GM19238 (cell line): ENCODE measurements at regions not wholly inside any gene's neighbourhood (a gene's known extent, or its start where the extent isn't known, plus 50 kb on each side); places are given as distances from the start of the nearest gene placed in this dataset.

Experiments used
- DNase-seq: peaks from one replicate; pipeline ENCODE4 v3.0.0; 2011; ENCODE audit warnings: low spot score; ENCODE audit not compliant: insufficient read length

DNA sequence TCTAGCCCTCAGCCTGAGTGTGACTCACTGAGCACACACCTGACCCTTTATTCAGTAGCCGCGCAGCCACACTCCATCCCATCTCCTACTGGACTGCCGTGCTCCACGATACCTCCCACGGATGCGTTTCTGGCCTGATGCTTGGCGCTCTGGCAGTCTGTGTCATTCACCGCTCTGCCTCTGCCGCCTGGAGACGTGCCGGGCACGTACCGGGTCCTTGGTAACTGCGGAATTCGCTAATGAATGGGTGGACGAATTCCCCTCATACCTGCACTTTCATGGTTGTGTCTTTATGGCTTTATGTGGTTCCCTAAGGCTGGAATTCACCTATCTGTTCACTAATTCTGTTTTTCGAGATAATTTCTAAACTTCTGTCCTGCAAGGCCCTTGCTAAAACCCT, 405.7 kb downstream of the QKI start:
- DNase-seq = no peak

DNA sequence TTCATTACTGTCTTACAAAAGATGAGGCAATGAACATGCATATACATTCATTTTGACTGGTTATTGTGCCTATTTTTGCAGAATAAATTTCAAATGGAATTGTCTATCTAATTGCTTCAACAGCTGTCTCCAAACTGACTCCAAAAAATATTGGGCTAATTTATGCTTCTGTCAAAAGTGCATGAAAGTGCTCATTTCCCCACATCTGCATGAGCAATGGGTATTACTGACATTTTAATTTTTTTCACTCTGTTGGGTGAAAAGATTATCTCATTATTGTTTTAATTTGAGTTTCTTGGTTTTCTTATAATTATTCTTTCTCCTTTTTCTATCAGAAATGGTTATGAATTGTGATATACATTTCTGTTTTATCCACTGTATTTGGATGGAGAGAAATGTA, 404.2 kb downstream of the QKI start:
- no peak for DNase-seq

DNA sequence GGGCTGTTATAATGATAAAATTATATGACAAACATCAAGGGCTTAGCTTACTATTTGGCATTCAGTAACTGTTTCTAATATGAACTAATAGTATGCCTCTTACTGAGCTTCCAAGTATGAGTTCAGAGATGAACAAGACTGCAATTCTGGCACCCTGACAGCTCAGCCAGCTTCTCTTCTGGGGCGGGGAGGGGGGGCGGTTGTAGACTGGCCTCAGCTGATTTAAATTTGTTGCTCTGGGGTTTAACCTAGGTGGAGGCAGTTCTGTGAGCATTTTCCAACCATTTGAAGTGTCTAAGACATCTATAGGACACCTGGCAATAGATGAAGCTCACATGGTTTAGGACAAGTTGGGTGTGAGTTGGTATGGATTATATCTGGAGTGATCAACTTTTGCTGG, 401.9 kb downstream of the QKI start:
- DNase-seq = no peak

DNA sequence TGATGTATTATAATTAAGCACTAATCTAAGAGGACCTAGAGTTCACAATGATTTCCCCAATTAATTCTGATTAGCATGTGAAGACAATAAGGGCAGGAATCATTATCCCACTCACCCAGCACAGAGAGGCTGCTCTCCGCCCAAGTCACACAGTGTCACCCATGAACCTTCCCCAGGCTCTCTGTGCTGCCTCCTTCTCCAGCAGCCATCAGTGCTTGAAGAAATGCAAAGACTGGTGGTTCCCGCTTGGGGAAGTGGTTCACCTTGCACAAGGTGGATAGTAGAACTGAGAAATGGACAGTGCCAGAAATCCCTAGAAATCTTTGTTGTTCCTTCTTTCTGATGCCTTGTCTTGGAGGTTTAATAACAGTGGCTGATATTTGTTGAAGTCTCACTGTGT, 401.3 kb downstream of the QKI start:
- DNase-seq = no peak

DNA sequence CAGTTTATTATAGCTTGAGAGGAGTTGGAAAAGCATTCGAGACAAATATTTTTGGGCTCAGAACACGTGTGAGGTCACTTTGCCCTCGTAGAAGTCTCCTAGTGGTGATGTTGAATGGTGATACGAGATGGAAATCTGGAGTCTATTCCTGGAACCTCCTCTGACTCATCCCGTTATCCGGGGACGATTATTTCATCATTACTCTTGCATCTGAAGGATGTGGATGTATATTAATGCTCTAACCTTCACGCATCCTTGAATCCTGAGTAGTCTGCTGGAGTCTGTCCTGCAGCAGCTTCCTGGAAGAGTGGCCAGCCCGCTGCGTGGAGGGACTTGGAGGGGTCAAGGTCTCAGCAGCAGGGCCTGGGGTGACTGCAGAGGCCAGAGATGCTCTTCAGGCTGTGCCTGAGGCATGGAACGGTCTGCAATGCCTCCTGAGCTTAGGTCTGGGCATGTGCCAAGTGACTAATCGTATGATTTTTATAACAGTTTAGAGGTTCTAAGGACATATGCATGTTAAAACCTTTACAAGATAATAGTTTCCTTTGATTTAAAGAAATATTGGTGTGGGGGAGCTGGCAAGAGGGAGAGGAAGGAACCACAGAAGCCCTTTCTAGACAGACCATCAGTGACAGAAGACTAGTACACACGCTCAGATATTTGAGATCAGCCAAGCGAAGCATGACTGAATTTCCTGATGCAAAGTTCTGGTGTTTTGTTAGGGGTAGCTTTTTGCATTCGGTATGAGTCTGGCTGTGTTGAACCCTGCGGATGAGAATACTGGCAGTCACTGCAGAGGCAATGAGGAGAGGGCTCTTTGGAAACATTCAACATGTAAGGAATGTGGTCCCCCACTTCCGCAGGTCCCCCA, 400.2 kb downstream of the QKI start:
- DNase-seq = no peak

DNA sequence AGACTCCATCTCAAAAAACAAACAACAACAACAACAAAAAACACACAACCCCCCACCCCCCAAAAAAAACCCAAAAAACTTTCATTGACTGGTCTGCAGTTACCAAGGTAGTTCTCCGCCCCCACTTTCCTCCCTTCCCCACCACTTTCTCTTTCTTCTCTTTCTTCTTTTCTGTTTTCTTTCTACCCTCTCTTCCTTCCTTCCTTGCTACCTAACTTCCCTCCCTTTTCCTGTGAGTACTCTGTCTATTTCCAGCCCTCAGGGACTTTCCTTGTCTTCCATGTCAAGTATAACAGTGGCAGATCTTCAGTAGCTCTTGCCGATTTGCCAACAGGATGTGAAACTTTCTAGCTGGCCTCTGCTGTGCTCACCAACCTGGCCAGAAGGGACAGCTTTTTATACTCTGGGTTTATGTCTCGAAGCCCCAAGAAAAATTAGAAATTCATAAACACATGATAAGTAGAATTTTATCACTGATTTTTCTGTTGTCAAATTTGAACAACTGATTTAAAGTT, 399.5 kb downstream of the QKI start:
- DNase-seq = no peak

DNA sequence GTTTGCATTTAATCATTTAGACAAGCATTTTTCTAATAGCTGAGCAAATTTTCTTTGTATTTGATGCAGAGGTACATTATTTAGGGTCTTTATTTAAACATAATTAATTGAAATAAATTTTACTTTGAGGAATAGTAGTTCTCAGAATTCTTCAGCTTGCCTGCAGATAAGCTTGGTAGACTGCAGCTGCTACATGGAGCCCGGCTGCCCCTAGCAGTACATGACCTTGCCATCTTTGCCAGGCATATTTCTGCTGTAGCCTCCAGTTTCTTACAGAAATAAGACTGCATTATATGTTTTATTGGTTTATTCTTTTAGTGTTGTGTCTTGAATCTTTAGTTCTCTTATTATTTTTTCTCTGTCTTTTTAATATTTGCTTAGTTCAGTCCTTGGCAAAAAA, 396.8 kb downstream of the QKI start:
- no peak for DNase-seq

DNA sequence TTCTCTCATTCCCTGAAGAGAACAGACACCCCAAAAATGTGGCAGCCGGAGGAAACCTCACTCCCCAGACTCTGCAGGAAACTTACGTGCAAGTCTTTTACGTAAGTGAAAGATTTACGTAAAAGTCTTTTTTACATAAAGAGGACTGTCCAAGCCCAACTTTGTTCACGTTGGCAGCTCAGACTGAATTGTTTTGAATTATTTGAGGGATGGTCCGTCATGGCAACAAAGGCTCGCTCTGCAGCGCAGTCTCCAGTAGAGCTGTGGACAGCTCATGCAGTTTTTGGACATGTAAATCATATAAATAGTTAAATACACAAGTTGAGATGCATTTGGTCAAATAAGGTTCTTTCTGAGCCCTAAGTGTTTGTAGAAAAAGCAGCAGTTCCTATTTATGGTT, 394.8 kb downstream of the QKI start:
- DNase-seq = no peak

DNA sequence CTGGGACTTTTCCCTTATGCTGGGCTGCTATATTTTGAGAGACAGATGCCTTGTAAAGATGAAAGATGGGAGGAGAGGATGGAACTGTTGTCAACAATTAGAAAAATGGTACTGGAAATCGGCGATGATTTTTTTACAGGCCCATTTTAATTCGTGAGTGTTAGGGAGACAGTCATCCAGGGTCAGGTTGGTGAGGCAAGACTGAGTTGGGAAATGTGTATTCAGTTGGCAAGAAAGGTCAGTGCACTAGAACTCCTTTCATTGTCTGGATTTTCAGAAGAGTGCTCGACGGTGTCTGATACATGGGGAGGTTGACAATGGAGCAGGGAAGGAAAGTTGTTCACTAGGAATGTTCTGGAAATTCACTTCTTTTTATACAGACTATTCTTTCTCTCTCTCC, 394.4 kb downstream of the QKI start:
- no peak for DNase-seq

DNA sequence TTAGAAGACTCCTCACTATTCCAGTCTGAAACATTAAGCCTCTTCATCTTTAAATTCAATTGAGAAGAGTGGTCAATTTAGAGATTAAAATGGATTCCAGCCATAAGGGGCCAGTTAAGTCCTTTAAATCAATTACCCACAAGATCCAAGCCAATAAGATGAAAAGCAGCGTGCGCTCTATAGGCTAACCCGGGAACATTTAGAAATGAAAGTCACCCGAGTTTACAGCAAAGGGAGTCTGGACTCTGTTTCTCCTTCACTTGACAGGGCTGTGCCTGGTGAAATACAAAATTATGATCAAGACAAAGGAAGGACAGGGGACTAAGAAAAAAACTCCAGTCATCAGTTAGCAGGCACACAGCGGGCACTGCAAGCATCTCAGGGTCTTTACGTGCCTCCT, 393.7 kb downstream of the QKI start:
- no peak for DNase-seq

DNA sequence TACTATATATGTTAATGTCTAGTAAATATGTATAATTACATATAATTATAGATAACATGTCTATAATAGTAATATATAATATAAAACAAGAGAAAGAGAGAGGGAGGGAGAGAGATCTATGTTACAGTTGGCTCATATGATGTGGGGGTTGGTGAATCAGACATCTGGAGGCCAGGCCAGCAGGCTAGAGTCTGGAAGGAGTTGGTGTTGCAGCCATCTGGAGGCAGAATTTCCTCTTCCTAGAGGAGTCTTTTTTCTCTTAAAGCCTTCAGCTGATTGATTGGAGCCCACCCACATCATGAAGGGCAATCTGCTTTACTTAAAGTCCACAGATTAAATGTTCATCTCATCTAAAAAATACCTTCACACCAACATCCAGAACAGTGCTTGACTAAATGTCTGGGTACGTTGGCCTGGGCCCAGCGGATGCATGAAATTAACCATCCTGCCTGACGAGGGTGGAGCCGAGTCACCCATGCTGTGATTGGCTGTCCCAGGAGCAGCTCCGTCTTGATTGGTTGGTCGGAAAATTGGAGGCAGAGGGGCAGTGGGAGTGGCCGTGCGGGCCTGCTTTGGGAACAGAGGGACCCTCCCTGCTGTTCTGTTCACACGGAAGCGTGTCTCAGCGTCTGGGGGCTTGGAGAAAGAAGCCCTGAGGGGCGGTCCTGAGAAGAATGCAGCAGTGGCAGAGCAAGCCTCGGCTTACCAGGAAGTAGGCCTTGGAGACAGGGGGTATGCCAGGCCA, 392.4 kb downstream of the QKI start:
- DNase-seq = no peak

DNA sequence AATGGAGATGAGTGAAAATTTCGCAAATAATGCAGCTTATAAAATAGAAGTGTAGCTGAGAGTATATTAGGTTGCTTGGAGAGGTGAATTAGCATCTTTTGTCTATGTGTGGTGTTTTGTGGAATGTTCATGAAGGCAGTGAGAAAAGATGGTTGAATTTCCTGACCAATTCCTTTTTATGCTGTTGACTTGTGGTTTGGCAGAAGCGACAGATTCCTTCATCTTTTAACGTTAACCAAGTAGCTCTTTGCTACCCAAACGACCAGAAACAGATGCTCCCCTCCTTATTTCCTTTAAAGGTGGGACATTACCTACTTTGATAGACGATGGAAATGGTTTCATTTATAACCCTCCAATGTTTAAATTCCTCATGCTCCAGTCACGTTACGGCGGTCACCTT, 390.5 kb downstream of the QKI start:
- DNase-seq = no peak

DNA sequence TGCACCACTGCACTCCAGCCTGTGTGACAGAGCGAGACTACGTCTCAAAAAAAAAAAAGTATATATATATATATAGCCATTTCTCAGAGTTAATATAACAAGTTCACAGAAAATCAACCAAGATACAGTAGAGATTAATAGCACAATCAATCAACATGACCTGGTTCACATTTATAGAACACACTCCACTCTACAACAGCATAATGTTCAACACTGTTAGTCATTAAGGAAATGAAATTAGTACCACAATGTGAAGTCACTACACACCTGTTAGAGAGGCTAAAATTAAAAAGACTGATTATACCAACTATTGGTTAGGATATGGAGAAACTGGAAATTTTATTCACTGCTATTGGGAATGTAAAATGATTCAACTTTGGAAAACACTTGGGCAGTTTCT, 387.7 kb downstream of the QKI start:
- no peak for DNase-seq

DNA sequence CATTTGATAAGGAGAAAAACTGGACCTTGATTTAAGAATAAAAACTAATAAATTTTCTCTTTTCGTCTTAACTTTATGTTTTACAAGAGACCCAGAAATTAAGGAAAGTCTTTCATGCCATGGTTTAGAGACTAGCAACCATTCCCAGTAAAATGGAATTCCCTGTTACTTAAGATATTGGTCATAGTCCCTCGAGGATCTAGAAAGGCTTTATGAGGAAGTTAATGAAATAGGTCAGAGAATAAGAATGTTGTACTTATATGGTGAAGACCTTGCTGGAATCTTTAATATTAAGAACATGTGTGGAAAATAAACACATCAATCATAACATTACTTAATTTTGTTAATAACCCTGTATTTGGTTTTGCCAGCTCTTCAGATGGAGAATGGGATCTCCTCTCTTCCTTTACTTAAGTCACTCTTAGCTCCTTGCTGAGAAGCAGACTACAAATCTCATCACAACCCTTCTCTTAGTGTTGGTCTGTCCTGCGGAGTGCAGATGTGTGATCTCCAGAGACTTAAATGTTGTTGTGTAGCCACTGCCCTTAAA, 382.9 kb downstream of the QKI start:
- no peak for DNase-seq

DNA sequence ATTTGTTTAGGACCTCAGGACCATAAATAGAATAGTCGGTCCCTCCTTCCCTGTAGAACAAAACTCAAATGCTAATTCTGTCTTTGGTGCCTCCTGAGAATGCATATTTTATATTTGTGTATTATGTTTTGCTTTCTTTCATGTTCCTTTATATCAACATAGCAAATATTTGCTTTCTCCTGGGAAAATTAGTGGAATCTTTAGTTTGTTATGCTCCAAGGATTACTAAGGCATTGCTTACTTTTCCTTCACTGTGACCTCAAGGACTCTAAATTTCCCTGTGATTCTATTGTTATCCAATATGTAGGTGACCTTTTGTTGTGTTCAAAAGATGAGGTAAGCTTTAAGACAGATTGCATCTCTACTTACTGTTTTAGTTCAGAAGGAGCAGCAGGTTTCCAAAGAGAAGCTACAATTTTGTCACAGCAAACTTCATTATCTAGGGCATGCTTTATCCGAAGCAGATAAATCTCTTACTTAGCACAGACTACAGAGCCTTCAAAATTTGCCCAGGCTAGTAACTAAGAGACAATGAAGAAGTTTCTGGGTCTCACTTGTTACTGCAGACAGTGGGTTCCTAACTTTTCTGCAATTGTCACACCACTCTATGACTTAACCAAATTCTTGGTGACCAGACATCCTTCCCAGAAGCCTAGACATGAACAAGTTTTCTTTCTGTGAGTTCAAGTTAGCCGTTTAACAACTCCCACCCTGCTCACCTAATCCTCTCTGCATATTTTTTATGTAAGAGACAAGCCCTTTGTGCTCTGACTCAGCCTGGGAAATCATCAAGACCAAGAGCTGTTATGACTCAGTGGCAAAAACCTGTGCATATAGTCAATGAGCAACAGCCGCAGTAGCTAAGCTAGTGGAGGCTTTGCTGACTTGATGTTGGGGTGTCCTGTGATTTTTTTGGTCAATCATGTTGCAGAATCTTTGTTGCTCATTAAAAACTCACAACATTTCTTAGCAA, 378.8 kb downstream of the QKI start:
- DNase-seq = no peak

DNA sequence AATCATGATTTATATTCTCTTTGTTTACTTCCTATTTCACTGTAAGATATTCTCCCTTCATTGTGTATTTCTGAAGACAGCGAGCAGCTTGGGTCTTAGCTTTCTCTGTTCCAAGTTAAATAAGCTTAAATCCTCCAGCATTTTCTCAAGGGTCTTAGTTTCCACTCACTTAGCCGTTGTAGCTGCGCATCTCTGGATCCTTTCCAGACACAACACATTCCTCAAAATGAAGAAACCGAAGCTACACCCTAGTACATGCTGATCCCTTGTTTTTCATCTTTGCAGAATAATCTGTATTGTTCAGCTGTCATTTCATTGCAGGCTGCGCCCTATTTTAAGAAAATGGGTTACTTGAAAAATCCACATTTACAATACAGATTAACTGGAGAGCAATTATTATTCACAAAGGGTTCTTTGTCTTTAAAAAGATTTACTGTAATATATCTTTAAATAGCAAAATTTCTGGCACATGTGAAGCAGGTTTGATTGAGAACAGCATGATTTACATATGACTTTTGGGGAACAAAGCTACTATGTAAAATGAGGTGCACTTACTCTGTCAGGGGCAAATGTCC, 375.8 kb downstream of the QKI start:
- no peak for DNase-seq

DNA sequence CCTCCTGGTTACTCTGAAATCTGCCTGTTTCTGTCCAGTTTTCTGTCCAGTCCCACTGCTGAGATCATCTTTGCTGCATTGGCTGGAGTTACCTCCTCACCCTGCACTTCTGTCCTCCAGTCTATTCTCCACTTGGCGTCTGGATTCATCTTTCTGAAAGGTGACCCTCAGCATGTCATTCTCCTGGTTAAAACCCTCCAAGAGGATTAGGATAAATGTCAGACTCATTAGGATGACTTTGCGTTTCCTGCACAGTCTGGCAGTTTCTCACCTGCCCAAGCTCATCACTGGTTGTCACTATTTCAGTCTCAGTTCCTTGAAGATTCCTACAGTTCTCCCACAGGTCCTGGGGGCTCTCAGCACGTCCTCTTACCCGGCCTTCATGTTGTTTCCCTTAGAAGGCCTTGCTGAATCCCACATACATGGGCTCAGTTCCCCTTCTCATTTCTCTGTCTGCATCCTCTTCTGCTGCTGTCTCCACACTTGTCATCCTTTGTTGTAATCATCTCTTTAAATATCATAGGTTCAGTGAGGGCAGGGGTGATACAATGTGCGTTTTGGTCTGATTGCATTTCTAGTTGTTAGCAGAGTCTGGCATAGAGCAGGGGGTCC, 374.8 kb downstream of the QKI start:
- DNase-seq = no peak

DNA sequence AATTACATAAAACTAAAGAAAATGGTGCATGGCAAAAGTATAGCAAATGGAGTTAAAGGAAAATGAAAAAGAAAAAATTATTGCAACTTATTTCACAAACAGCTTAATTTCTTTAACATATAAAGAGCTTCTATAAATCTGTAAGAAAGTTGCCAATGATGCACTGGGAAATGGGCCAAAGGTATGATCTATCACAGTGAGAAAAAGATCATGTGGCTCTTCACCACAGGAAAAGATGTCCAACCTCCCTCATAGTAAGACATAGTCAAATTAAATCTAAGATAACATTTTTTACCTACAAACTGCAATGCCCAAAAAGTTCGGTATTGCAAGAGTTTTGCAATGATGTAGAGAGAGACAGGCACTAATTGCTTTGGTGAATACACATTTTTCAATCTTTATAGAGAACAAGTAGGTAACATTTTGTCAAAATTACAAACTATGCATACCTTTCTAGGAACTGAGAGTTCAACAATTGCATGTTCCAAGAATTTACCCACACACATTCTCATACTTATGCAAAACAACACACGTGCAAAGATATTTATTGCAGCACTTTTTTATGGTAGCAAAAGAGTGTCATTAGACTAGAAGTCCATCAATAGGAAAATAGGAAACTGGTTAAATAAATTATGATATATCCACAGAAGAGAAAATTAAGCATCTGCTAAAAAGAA, 372.6 kb downstream of the QKI start:
- no peak for DNase-seq

DNA sequence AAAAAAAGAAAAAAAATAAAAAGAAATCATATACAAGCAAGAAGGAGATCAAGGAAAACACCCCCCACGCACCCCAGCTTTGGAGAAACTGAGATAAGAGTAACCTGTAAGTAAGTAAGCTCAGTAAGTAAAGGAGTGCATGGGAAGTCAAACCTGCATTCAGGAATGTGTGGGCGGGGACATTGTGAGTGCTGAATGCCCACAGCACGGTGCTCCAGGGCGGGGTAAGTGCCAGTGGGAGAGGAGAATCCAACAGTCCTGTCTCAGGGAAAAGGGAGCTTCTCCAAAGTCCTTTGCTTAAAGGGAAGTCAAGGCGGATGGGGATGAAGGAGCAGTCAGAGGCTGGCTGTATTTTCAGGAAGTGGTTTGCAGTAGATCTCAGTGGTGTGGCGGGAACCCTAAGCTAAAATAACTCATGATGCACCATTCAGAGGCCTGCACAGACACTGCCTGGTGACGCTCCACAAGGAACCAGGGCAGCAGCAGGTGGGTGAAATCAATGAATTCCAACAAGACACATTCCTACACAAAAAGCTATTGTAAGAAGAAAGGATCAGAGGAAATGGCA, 368.0 kb downstream of the QKI start:
- no peak for DNase-seq

DNA sequence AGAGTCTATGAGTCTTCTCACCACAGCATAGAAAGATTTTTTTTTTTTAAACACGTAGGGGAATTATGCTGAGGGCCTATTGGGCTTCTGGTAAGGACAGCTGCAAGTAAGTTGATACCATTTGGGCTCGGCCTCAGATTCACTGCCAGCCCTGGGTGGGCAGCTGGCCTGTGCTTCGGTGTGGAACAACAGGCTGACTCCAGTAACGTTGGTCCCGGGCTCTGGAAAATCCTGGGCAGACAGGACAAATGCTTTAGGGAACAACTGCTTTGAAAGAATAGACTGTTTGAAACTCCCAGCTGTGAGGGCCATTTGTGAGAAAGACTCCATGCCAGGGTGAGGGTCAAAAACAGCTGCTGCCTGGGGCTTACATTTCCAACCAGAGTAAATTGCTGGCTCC, 366.5 kb downstream of the QKI start:
- no peak for DNase-seq
